ENCODE measurements at regions not wholly inside any gene's neighbourhood (a gene's known extent, or its start where the extent isn't known, plus 50 kb on each side); places are given as distances from the start of the nearest gene placed in this dataset.

DNA sequence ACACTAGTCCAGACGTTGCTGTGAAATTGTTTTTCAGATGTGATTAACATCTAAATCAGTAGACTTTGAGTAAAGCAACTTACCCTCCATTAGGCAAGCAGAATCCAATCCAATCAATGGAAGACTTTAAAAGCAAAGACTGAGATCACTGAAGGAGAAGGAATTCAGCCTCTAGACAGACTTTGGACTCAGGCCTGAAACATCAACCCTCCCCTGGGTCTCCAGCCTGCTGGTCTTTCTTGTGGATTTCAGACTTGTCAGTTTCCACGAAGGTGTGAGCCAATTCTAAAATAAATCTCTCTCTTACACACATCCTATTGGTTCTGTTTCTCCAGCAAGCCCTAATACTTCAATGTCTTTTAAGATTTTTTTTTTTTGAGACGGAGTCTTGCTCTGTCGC lies 50.0 kb upstream of the EDAR start:
- Histone ChIP-seq H3K4me3 (ENCODE audit: low read depth, low read length) (no peak overlapping the region), H3K9me3 (ENCODE audit: control insufficient read depth, insufficient read depth, low read length) (no peaks in the 10 kb centered on the region), H3K27me3 (ENCODE audit: control insufficient read depth, insufficient read depth, low read length) (peaks cover 26% of the 10 kb centered on the region), H3K27ac (ENCODE audit: low read depth, low read length) (no peak overlapping the region)
- TF ChIP-seq, protein P1, sequence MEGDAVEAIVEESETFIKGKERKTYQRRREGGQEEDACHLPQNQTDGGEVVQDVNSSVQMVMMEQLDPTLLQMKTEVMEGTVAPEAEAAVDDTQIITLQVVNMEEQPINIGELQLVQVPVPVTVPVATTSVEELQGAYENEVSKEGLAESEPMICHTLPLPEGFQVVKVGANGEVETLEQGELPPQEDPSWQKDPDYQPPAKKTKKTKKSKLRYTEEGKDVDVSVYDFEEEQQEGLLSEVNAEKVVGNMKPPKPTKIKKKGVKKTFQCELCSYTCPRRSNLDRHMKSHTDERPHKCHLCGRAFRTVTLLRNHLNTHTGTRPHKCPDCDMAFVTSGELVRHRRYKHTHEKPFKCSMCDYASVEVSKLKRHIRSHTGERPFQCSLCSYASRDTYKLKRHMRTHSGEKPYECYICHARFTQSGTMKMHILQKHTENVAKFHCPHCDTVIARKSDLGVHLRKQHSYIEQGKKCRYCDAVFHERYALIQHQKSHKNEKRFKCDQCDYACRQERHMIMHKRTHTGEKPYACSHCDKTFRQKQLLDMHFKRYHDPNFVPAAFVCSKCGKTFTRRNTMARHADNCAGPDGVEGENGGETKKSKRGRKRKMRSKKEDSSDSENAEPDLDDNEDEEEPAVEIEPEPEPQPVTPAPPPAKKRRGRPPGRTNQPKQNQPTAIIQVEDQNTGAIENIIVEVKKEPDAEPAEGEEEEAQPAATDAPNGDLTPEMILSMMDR (IDR thresholded peaks at IDR 0.05; ENCODE audit: low read depth, low read length), result no peak
- ChIA-PET CTCF (no interaction called here), POLR2A (no interaction called here)
- DNase-seq (ENCODE audit: low read depth, low spot score), result no peak

Measured in AG04450 (cell line).